Panc1 (cell line): ENCODE measurements at regions not wholly inside any gene's neighbourhood (a gene's known extent, or its start where the extent isn't known, plus 50 kb on each side); places are given as distances from the start of the nearest gene placed in this dataset.
"Not testable (repeated sequence)": the region's sequence is repeated elsewhere in the genome, so short reads cannot be mapped to it uniquely, and the experiment has no call there.

Experiments used
- ATAC-seq: fragments of 200-7000 bp; cut with Tn5 transposase; 2 replicates; pipeline ENCODE4 v1.9.1; 2020; ENCODE audit warnings: mild to moderate bottlenecking, moderate library complexity
- BruUV-seq: library from RNA; stranded (reverse); fragments of 400-500 nt; replicated peaks from 2 replicates; lab custom pipeline; 2021; lab: Mats Ljungman, UMichigan
- CTCF ChIA-PET: fragments of 300-600 bp; sonication (Branson Sonifier 250); formaldehyde crosslinking; loops from one replicate; lab custom pipeline; 2022; ENCODE audit warnings: antibody characterized with exemption; lab: Charles Lee
- POLR2A ChIA-PET: fragments of 300-600 bp; sonication (Branson Sonifier 250); formaldehyde crosslinking; loops from one replicate; lab custom pipeline; 2022; ENCODE audit warnings: antibody characterized with exemption; lab: Charles Lee
- DNase-seq: peaks from one replicate; pipeline ENCODE4 v3.0.0-alpha.2; 2010; ENCODE audit warnings: low read depth, low spot score
- H3K27ac ChIP-seq: 2 replicates; pipeline ENCODE4 v1.5.1; 2011; ENCODE audit warnings: mild to moderate bottlenecking, low read length, inconsistent platforms
- H3K27me3 ChIP-seq: fragments of 200-500 bp; sonication (Bioruptor generic); 2 replicates; pipeline ENCODE4 v1.6.0; 2014; ENCODE audit warnings: low read length, inconsistent platforms; ENCODE audit not compliant: control insufficient read depth, insufficient read depth
- H3K36me3 ChIP-seq: fragments of 200-500 bp; sonication (Bioruptor generic); 2 replicates; pipeline ENCODE4 v1.5.1; 2014; ENCODE audit warnings: inconsistent platforms, mild to moderate bottlenecking, low read length, moderate library complexity; ENCODE audit not compliant: control insufficient read depth, insufficient read depth
- H3K4me1 ChIP-seq: 2 replicates; pipeline ENCODE4 v1.5.1; 2011; ENCODE audit warnings: inconsistent platforms, mild to moderate bottlenecking, low read length, moderate library complexity; ENCODE audit not compliant: control insufficient read depth, insufficient read depth
- H3K4me3 ChIP-seq, 2 experiments: 2 replicates each; pipeline ENCODE4 v1.5.1; 2011 to 2012; ENCODE audit warnings: low read depth in 2 of 2, low read length in 2 of 2, mild to moderate bottlenecking in 2 of 2, inconsistent platforms in 1 of 2, moderate library complexity in 1 of 2
- H3K9me3 ChIP-seq: fragments of 200-500 bp; sonication (Bioruptor generic); 2 replicates; pipeline ENCODE4 v1.5.1; 2014; ENCODE audit warnings: low read depth, mild to moderate bottlenecking, inconsistent platforms, low read length, moderate library complexity; ENCODE audit not compliant: control insufficient read depth, insufficient read depth
- CTCF ChIP-seq: fragments of 450-650 bp; IDR thresholded peaks from 2 replicates; pipeline ENCODE4 v1.5.1; 2017; ENCODE audit warnings: mild to moderate bottlenecking
- POLR2AphosphoS5 ChIP-seq: IDR thresholded peaks from 2 replicates; pipeline ENCODE4 v1.6.1; 2012; ENCODE audit warnings: mild to moderate bottlenecking, low read depth, low read length, moderate library complexity
- REST ChIP-seq, 2 experiments: IDR thresholded peaks; 2 replicates each; pipeline ENCODE4 v1.6.1; 2011 to 2012; ENCODE audit warnings: low read depth in 2 of 2, control low read depth in 1 of 2, low read length in 1 of 2, mild to moderate bottlenecking in 1 of 2, moderate library complexity in 1 of 2; ENCODE audit not compliant: insufficient read depth in 1 of 2
- SIN3A ChIP-seq: IDR thresholded peaks from 2 replicates; pipeline ENCODE4 v1.6.1; 2012; ENCODE audit warnings: low read depth, mild to moderate bottlenecking, low read length, moderate library complexity, borderline replicate concordance; ENCODE audit not compliant: insufficient read depth
- TCF7L2 ChIP-seq: IDR thresholded peaks from 2 replicates; pipeline ENCODE4 v1.6.1; 2011; ENCODE audit warnings: mild to moderate bottlenecking, low read depth, low read length, inconsistent platforms
- in situ Hi-C: cut with HindIII; loops from 2 replicates; pipeline ENCODE4 v1.10.0; 2016; ENCODE audit warnings: low sequenced_read_pairs, low pct_unique_long_range_greater_than_20kb
- intact Hi-C: fragments of 100-400 bp; cut with micrococcal nuclease; formaldehyde crosslinking; loops from one replicate; pipeline ENCODE4 v1.10.0; 2022; ENCODE audit not compliant: unreplicated experiment

DNA sequence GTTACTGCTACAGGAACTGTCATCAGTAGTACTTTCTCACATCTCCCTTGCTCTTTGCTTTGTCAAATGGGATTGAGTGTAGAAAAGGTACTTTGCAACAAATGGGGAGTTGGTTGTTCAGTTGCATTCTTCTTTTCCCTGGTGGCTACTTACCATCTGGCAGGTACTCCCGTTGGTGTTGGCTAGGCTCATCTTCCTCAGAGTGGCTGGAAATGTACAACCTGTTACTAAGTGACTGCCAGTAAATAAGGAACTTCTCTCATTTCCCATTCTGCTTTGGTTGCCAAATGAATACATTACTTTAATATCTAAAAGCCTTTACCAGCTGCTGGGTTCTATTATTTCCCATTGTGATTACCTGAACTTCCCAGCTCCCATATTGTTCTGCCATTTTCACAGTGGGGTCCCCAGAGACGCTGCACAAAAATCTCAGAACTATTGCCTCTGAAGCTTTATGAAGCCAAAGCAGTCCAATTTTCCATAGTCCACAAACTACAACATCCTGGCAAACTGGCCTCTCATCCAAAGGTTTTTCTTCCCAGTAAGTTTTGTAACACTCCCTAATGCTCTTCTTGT lies 229.7 kb upstream of the HTR1E start:
- Histone ChIP-seq H3K4me1 (no peaks in the 10 kb centered on the region), H3K36me3 (no peaks in the 10 kb centered on the region), H3K27me3 (no peaks in the 10 kb centered on the region), H3K27ac (no peak overlapping the region), H3K9me3 (no peaks in the 10 kb centered on the region), H3K4me3 (no peak overlapping the region)
- in situ Hi-C loops (no loop called here), intact Hi-C loops (no loop called here)
- BruUV-seq = no TSS peak
- DNase-seq (no peak), ATAC-seq (no peak)
- ChIA-PET POLR2A (no interaction called here), CTCF (no interaction called here)
- no peak for TF ChIP-seq CTCF
- no peak for TF ChIP-seq TCF7L2
- TF ChIP-seq POLR2AphosphoS5 = no peak
- no peak for TF ChIP-seq REST (IDR thresholded peaks at IDR 0.05; ENCODE audit: insufficient read depth in 1 of 2, low read depth in 2 of 2, low read length in 1 of 2)
- no peak for TF ChIP-seq SIN3A

DNA sequence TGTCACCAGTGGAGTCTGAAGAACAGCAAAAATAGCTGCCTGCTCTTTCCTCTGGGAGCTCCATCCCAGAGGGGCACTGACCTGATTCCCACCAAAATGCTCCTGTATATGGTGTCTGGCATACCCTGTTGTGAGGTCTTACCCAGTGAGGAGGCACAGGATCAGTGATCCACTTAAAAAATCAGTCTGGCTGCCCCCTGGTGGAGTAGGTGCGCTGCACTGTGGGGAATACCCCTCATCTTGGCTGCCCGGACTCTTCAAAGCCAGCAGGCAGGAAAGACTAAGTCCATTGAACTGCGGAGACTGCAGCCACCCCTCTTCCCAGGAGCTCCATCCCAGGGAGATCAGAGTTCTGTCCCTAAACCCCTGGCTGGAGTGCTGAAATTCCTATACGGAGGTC lies 230.9 kb upstream of the HTR1E start:
- no peaks in the 10 kb centered on the region for H3K36me3 ChIP-seq
- intact Hi-C loops = no loop called here
- ChIA-PET POLR2A (no interaction called here), CTCF (no interaction called here)
- H3K27me3 ChIP-seq = no peaks in the 10 kb centered on the region
- H3K4me3 ChIP-seq = no peak overlapping the region
- TF ChIP-seq SIN3A (no peak), REST (IDR thresholded peaks at IDR 0.05; ENCODE audit: insufficient read depth in 1 of 2, low read depth in 2 of 2, low read length in 1 of 2) (no peak), POLR2AphosphoS5 (no peak), TCF7L2 (no peak), CTCF (no peak)
- no peak for ATAC-seq
- no peak for DNase-seq
- no peaks in the 10 kb centered on the region for H3K9me3 ChIP-seq
- H3K27ac ChIP-seq = no peak overlapping the region
- H3K4me1 ChIP-seq = no peaks in the 10 kb centered on the region
- in situ Hi-C loops = no loop called here
- BruUV-seq = no TSS peak

- POLR2A ChIA-PET, in situ Hi-C loops, H3K27ac ChIP-seq, BruUV-seq, H3K4me1 ChIP-seq, H3K36me3 ChIP-seq, H3K4me3 ChIP-seq, H3K27me3 ChIP-seq, ATAC-seq, DNase-seq, intact Hi-C loops, CTCF ChIA-PET, H3K9me3 ChIP-seq: not testable (repeated sequence)
Observed at GRCh38 chr6:86701228-86701627, 236.1 kb upstream of the HTR1E start.
